ENCODE measurements at regions not wholly inside any gene's neighbourhood (a gene's known extent, or its start where the extent isn't known, plus 50 kb on each side); places are given as distances from the start of the nearest gene placed in this dataset.

- TF ChIP-seq CTCF (IDR thresholded peaks at IDR 0.05; ENCODE audit: low read depth, low read length), result no peak
- no peak overlapping the region for H3K4me3 ChIP-seq (ENCODE audit: low read depth, low read length)
- in situ Hi-C loops (cut with HindIII; ENCODE audit: low sequenced_read_pairs), result no loop called here
- no peak for DNase-seq (ENCODE audit: low read depth, low spot score)
These were observed 452.0 kb downstream of the ENC1 start for GRCh38 chr5:74188351-74189105.

GRCh38 chr5:74187757-74188156 is 452.8 kb downstream of the ENC1 start:
- H3K4me3 ChIP-seq (ENCODE audit: low read depth, low read length), result no peak overlapping the region
- DNase-seq (ENCODE audit: low read depth, low spot score), result no peak
- TF ChIP-seq CTCF (IDR thresholded peaks at IDR 0.05; ENCODE audit: low read depth, low read length), result no peak
- in situ Hi-C loops (cut with HindIII; ENCODE audit: low sequenced_read_pairs), result no loop called here

GRCh38 chr5:74186356-74187315 is 453.9 kb downstream of the ENC1 start:
- TF ChIP-seq CTCF (IDR thresholded peaks at IDR 0.05; ENCODE audit: low read depth, low read length), result no peak
- DNase-seq (ENCODE audit: low read depth, low spot score), result peak; percentile 79
- no peak overlapping the region for H3K4me3 ChIP-seq (ENCODE audit: low read depth, low read length)
- in situ Hi-C loops (cut with HindIII; ENCODE audit: low sequenced_read_pairs), result no loop called here

GRCh38 chr5:74185599-74185998 is 454.9 kb downstream of the ENC1 start:
- in situ Hi-C loops (cut with HindIII; ENCODE audit: low sequenced_read_pairs), result no loop called here
- H3K4me3 ChIP-seq (ENCODE audit: low read depth, low read length), result no peak overlapping the region
- DNase-seq (ENCODE audit: low read depth, low spot score), result peak; percentile 50
- no peak for TF ChIP-seq CTCF (IDR thresholded peaks at IDR 0.05; ENCODE audit: low read depth, low read length)

- no peak for TF ChIP-seq CTCF (IDR thresholded peaks at IDR 0.05; ENCODE audit: low read depth, low read length)
- DNase-seq (ENCODE audit: low read depth, low spot score), result no peak
- H3K4me3 ChIP-seq (ENCODE audit: low read depth, low read length), result no peak overlapping the region
- in situ Hi-C loops (cut with HindIII; ENCODE audit: low sequenced_read_pairs), result no loop called here
These were observed 455.9 kb downstream of the ENC1 start for GRCh38 chr5:74184649-74185048.

- in situ Hi-C loops (cut with HindIII; ENCODE audit: low sequenced_read_pairs), result no loop called here
- DNase-seq (ENCODE audit: low read depth, low spot score), result no peak
- H3K4me3 ChIP-seq (ENCODE audit: low read depth, low read length), result no peak overlapping the region
- TF ChIP-seq CTCF (IDR thresholded peaks at IDR 0.05; ENCODE audit: low read depth, low read length), result no peak
These were observed 457.5 kb downstream of the ENC1 start for GRCh38 chr5:74183041-74183440.

Measured in astrocyte of the spinal cord (primary cell).